COLO829 (cell line): ENCODE measurements at regions not wholly inside any gene's neighbourhood (a gene's known extent, or its start where the extent isn't known, plus 50 kb on each side); places are given as distances from the start of the nearest gene placed in this dataset.

Source experiments
- DNase-seq: peaks from one replicate; pipeline ENCODE4 v3.0.0; 2012; ENCODE audit warnings: low spot score

DNA sequence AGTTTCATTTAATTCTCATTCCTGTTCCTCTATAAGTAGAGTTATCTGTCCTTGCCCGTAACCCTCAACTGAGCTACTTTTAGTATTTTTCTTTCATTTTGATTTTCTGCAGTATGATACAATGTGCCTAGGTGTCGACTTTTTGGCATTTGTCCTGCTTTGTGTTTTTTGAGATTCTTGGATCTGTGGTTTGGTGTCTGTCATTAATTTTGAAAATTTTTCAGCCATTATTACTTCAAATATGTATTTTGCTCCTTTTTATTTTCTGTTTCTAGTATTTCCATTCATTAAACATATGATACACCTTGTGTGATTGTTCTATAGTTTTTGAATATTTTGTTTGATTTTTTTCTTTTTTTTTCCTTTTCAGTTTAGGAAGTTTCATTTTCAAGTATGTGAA is 598.9 kb downstream of the SPOCK3 start:
- DNase-seq: no peak

DNA sequence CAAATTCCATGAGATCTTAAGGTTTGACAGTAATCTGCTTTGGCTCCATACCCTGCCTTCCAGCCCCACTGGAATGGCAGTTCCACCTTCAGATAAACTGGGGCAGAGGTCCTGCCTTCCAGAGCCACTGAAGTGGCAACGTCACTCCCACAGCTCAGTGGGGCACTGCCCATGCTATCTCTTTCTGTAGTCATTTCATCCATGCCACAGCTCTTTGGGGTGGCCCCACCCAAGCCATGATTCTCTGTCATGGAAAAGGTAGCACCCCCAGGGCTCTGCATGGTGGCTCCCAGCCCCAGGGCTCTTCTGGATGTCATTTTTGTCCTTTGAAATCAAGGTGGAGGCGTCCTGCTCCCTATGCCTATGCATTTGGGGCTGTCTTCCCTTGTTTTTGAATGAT is 596.5 kb downstream of the SPOCK3 start:
- DNase-seq: no peak

- DNase-seq: no peak
Observed at GRCh38 chr4:166655231-166655630, 579.1 kb downstream of the SPOCK3 start.

GRCh38 chr4:166655705-166656104 is 578.6 kb downstream of the SPOCK3 start:
- DNase-seq: no peak

DNA sequence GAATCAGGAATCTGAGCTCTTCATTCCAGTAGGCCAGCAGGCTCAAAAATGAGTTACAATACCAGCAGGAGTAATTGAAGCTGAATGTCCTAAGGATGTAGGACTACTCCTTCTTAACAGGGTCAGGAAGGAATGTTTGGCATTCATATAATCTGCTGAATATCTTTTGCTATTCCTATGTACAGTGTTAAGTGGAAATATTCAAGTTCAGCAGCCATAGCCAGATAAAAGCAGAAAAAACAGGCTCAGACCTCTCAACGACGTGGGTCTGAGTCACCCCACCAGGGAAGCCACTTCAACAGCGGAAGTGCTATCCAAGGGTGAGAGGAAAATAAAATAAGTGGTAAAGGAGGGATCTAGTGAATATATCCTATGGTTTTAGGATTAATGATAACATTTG is 577.0 kb downstream of the SPOCK3 start:
- DNase-seq: no peak

- no peak for DNase-seq
Observed at GRCh38 chr4:166658585-166658984, 575.7 kb downstream of the SPOCK3 start.

- DNase-seq: no peak
Observed at GRCh38 chr4:166662266-166662843, 571.9 kb downstream of the SPOCK3 start.

DNA sequence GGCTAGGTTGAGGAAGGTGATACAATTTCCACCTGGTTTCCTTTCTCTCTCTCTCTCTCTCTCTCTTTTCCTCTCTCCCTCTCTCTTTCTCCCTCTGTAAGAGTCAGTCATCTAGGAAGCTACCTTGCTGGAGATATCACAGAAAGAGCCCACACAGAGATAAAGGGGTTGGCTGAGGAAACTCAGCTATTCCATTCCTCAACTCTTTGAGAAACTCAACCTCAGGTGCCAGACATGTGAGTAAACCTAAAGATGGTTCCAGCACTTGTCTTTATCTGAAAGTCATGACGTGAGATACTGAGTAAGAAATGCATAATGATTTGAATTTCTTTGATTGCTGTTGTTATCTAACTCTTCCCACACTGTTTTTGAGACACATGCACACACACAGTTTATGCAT is 564.0 kb downstream of the SPOCK3 start:
- no peak for DNase-seq

- no peak for DNase-seq
Observed at GRCh38 chr4:166673911-166674310, 560.4 kb downstream of the SPOCK3 start.

DNA sequence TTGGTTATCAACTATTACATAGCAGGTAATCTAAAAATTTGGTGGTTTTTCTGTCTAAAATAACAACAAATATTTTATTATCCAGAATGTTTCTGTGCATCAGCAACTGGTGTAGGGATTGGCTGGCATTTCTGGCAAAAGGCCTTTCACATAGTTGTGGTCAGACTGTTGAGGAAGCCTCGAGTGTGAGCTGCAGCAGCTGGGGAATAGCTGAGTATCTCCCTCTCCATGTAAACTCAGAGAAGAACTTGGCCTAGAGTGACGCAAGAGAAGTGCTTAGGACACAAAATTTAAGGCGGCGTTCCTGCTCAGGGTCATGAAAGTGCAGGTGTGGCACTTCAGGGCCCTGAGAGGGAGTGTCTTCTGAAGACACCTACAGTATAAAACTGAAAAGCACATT is 558.9 kb downstream of the SPOCK3 start:
- no peak for DNase-seq

DNA sequence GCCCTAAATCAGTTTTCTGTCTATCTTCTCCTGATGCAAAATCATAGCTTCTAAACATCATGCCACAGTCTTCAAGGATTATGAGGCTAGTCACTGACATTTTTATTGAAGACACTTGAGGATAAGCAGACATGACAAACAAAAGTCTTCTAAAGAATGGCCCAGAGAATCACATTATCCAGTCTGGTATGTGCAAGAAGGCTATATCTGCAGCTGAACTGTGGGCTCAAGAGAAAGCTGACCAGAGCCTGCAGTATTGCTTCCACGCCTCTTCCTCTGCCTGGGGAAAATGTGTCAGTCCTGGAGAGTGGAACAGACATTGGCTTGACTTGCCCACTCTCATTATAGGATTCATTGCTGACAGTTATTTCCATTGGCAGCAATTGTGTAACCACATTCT is 553.5 kb downstream of the SPOCK3 start:
- no peak for DNase-seq

GRCh38 chr4:166682200-166682599 is 552.1 kb downstream of the SPOCK3 start:
- DNase-seq: no peak
